Vagina (tissue), 2 donors: ENCODE measurements at regions not wholly inside any gene's neighbourhood (a gene's known extent, or its start where the extent isn't known, plus 50 kb on each side); places are given as distances from the start of the nearest gene placed in this dataset.

ENCODE experiments used
- DNase-seq, 2 donors: peaks; one replicate each; pipeline ENCODE4 v3.0.0-alpha.2; 2017; ENCODE audit errors: extremely low spot score in 2 of 2
- H3K27ac ChIP-seq: fragments of 200-600 bp; sonication (generic); one replicate; pipeline ENCODE4 v1.5.1; 2019
- H3K27me3 ChIP-seq: fragments of 200-600 bp; sonication (generic); one replicate; pipeline ENCODE4 v1.5.1; 2019
- H3K36me3 ChIP-seq, 2 donors: fragments of 200-600 bp; sonication (generic); one replicate each; pipeline ENCODE4 v1.5.1; 2017 to 2019
- H3K4me1 ChIP-seq: fragments of 200-600 bp; sonication (generic); one replicate; pipeline ENCODE4 v1.5.1; 2019
- H3K4me3 ChIP-seq, 2 donors: fragments of 200-600 bp; sonication (generic); 1 replicate in 1 of 2; 2 replicates in 1 of 2; pipeline ENCODE4 v1.5.1; 2016 to 2019
- H3K9me3 ChIP-seq: fragments of 200-600 bp; sonication (generic); one replicate; pipeline ENCODE4 v1.5.1; 2019
- POLR2A ChIP-seq, 2 donors: fragments of 450-650 bp; IDR thresholded peaks; one replicate each; pipeline ENCODE4 v1.6.1; 2017; ENCODE audit warnings: antibody characterized with exemption in 2 of 2, mild to moderate bottlenecking in 2 of 2, moderate library complexity in 2 of 2
- POLR2AphosphoS5 ChIP-seq, 2 donors: sonication (generic); formaldehyde crosslinking; IDR thresholded peaks; one replicate each; pipeline ENCODE4 v1.9.0; 2017; ENCODE audit warnings: antibody characterized with exemption in 2 of 2, mild to moderate bottlenecking in 2 of 2, low read depth in 1 of 2; ENCODE audit not compliant: insufficient read depth in 1 of 2
- intact Hi-C: fragments of 100-400 bp; cut with DNase I; formaldehyde crosslinking; loops from one replicate; pipeline ENCODE4 v1.15.1; 2023
- TF ChIP-seq, protein P1 (sequence below), 3 experiments: fragments of 450-650 bp in 2 of 3; fragments of 200-600 bp in 1 of 3; sonication (generic) in 1 of 3; IDR thresholded peaks; one replicate each; pipeline ENCODE4 v1.5.1; 2017 to 2019; ENCODE audit warnings: antibody characterized with exemption in 3 of 3, mild to moderate bottlenecking in 2 of 3, moderate library complexity in 2 of 3

DNA sequence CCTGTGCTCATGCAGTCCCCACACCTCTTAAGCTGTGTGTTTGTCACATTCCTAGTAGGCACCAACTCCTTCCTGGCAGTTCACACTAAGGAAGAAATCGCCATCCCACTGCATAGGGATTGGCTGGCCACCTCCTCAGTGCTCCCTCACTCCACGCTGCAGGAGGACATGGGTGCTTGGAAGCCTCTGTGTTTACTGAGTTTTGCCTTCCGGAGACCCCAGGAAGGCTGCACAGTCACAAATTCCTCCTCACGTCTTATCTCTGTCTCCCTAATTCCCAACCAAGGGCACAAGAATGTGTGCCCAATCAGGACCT, 93.8 kb upstream of the GALNT2 start:
- Histone ChIP-seq H3K4me3 (no peak overlapping the region), H3K36me3 (no peaks in the 10 kb centered on the region), H3K27ac (no peak overlapping the region), H3K4me1 (no peaks in the 10 kb centered on the region), H3K27me3 (no peaks in the 10 kb centered on the region), H3K9me3 (no peaks in the 10 kb centered on the region)
- no peak for TF ChIP-seq POLR2A (IDR thresholded peaks at IDR 0.05)
- TF ChIP-seq POLR2AphosphoS5 (IDR thresholded peaks at IDR 0.05; ENCODE audit: insufficient read depth in 1 of 2, low read depth in 1 of 2), result no peak
- TF ChIP-seq, protein P1, sequence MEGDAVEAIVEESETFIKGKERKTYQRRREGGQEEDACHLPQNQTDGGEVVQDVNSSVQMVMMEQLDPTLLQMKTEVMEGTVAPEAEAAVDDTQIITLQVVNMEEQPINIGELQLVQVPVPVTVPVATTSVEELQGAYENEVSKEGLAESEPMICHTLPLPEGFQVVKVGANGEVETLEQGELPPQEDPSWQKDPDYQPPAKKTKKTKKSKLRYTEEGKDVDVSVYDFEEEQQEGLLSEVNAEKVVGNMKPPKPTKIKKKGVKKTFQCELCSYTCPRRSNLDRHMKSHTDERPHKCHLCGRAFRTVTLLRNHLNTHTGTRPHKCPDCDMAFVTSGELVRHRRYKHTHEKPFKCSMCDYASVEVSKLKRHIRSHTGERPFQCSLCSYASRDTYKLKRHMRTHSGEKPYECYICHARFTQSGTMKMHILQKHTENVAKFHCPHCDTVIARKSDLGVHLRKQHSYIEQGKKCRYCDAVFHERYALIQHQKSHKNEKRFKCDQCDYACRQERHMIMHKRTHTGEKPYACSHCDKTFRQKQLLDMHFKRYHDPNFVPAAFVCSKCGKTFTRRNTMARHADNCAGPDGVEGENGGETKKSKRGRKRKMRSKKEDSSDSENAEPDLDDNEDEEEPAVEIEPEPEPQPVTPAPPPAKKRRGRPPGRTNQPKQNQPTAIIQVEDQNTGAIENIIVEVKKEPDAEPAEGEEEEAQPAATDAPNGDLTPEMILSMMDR (IDR thresholded peaks at IDR 0.05), result no peak
- intact Hi-C loops, result no loop called here
- DNase-seq, result no peak

DNA sequence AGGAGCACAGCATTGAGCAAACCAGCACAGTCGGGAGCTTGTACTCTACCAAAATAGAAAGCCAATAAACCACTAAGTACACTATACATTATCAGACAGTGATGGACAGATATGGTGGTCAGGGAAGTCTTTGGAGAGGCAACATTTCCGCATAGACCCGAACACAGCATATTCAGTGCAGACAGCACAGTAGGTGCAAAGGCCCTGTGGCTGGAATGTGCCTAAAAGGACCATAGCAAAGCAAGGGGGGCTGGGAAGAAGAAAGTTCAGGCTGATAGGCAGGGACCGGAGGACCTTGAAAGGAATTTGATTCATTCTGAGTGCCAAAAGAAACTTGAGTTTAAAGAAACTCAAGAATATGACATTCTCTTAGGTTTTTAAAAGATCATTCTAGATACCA, 92.0 kb upstream of the GALNT2 start:
- TF ChIP-seq POLR2A (IDR thresholded peaks at IDR 0.05) (no peak), POLR2AphosphoS5 (IDR thresholded peaks at IDR 0.05; ENCODE audit: insufficient read depth in 1 of 2, low read depth in 1 of 2) (no peak)
- TF ChIP-seq, protein P1 (IDR thresholded peaks at IDR 0.05), result no peak

DNA sequence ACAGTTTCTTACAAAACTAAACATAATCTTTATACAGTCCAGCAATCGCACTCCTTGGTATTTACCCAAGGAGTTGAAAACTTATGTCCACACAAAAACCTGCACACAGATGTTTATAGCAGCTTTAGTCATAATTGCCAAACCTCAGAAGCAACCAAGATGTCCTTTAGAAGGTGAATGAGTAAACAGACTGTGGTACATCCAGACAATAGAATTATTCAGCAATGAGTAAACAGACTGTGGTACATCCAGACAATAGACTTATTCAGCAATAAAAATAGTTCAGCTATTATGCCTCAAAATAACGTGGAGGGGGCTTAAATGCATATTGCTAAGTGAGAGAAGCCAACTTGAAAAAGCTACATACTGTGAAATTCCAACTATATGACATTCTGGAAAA, 87.0 kb upstream of the GALNT2 start:
- H3K36me3 ChIP-seq, result no peaks in the 10 kb centered on the region
- TF ChIP-seq, protein P1 (IDR thresholded peaks at IDR 0.05), result no peak
- no peaks in the 10 kb centered on the region for H3K4me1 ChIP-seq
- H3K27ac ChIP-seq, result no peak overlapping the region
- no peak overlapping the region for H3K4me3 ChIP-seq
- no peaks in the 10 kb centered on the region for H3K9me3 ChIP-seq
- no peak for DNase-seq
- no peaks in the 10 kb centered on the region for H3K27me3 ChIP-seq
- intact Hi-C loops, result no loop called here

More for the DNA sequence above, 92.0 kb upstream of the GALNT2 start:
- no peak for DNase-seq
- no peaks in the 10 kb centered on the region for H3K9me3 ChIP-seq
- H3K4me1 ChIP-seq, result no peaks in the 10 kb centered on the region
- H3K27me3 ChIP-seq, result no peaks in the 10 kb centered on the region
- no peak overlapping the region for H3K4me3 ChIP-seq
- intact Hi-C loops, result no loop called here
- H3K27ac ChIP-seq, result no peak overlapping the region
- no peaks in the 10 kb centered on the region for H3K36me3 ChIP-seq

DNA sequence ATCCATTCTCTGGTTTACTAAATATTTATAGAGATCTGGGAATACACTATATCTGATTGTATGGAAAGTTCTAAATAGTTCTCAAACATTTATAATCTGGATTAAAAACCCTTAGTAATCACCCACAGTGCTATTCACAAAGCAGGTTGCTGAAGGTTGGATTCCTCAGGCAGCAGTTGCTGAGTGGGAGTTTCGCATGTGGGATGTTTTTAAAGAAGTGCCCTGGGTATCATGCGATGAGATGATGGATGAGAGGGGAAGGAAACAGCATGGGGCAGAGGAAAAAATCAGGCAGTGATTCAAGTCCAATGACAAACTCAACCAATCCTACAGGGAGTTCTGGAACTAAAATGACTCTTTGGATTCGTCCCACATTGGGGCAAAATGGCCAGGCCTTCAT, 85.3 kb upstream of the GALNT2 start:
- H3K27ac ChIP-seq, result no peak overlapping the region
- H3K4me1 ChIP-seq, result no peaks in the 10 kb centered on the region
- H3K9me3 ChIP-seq, result no peaks in the 10 kb centered on the region
- H3K36me3 ChIP-seq, result no peaks in the 10 kb centered on the region
- TF ChIP-seq POLR2A (IDR thresholded peaks at IDR 0.05) (no peak), POLR2AphosphoS5 (IDR thresholded peaks at IDR 0.05; ENCODE audit: insufficient read depth in 1 of 2, low read depth in 1 of 2) (no peak)
- TF ChIP-seq, protein P1 (IDR thresholded peaks at IDR 0.05), result no peak
- H3K27me3 ChIP-seq, result no peaks in the 10 kb centered on the region
- DNase-seq, result peak in 1 of 2 donors; percentile 70
- intact Hi-C loops, result no loop called here
- H3K4me3 ChIP-seq, result no peak overlapping the region

DNA sequence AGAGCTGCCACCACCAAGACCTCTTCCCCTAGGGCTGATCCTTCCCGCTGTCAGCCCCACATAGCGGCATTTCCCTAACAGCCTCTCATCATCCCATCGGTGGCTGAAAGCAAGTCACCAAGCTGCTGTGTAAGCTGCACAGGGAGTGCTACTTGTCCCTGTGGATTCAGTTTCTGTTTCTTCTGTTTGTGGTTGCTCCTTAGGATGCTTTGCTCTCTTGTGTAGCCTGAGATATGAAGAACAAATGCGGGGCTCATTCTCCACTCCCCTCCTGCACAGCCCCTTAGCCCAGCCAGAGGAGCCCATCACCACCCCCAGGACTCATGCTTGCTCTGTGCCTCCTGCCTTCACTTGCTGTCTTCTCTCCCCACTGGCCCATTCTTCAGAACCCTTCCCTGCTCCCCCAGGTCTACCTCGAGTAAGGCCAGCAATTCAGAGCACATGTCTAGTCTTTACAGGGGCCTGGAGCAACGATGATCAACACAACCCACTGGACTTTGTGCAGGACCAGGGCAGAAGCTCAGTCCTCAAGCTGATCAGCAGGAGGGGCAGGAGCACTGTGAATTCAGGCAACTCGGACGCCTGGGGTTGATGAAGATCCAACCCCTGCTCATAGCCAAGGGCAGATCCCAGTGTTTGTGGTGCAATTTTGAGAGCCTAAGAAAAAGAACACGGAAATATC, 82.6 kb upstream of the GALNT2 start:
- DNase-seq, result peak; percentile 67 to 85
- Histone ChIP-seq H3K27me3 (no peaks in the 10 kb centered on the region), H3K4me3 (no peak overlapping the region), H3K27ac (no peak overlapping the region), H3K4me1 (no peaks in the 10 kb centered on the region), H3K36me3 (no peaks in the 10 kb centered on the region), H3K9me3 (no peaks in the 10 kb centered on the region)
- TF ChIP-seq, protein P1 (IDR thresholded peaks at IDR 0.05), result no peak
- no peak for TF ChIP-seq POLR2A (IDR thresholded peaks at IDR 0.05)
- TF ChIP-seq POLR2AphosphoS5 (IDR thresholded peaks at IDR 0.05; ENCODE audit: insufficient read depth in 1 of 2, low read depth in 1 of 2), result no peak
- intact Hi-C loops, result no loop called here
